Keratinocyte (primary cell): ENCODE measurements at regions not wholly inside any gene's neighbourhood (a gene's known extent, or its start where the extent isn't known, plus 50 kb on each side); places are given as distances from the start of the nearest gene placed in this dataset.

Experiments
- DNase-seq: peaks from one replicate; pipeline ENCODE4 v3.0.0-alpha.2; 2011; ENCODE audit warnings: low read depth, missing footprints, low spot score
- FAIRE-seq: peaks from 2 replicates; lab custom pipeline; 2011; peaks lifted over from hg19 to GRCh38; lab: Jason Lieb, UNC
- H2AFZ ChIP-seq: 2 replicates; pipeline ENCODE4 v1.6.0; 2012; ENCODE audit warnings: low read length, control low read depth, inconsistent platforms; ENCODE audit not compliant: control insufficient read depth
- H3K27ac ChIP-seq: 2 replicates; pipeline ENCODE4 v1.5.1; 2011; ENCODE audit warnings: low read length; ENCODE audit not compliant: control insufficient read depth, insufficient read depth
- H3K27me3 ChIP-seq: 3 replicates; pipeline ENCODE4 v1.6.0; 2011; ENCODE audit warnings: low read length; ENCODE audit not compliant: control insufficient read depth, insufficient read depth; ENCODE audit errors: extremely low read depth
- H3K36me3 ChIP-seq, 2 experiments: 2 replicates in 1 of 2; 3 replicates in 1 of 2; pipeline ENCODE4 v1.5.1; 2011; ENCODE audit warnings: low read length in 2 of 2, mild to moderate bottlenecking in 1 of 2; ENCODE audit not compliant: control insufficient read depth in 2 of 2, insufficient read depth in 2 of 2; ENCODE audit errors: extremely low read depth in 1 of 2
- H3K4me1 ChIP-seq: 3 replicates; pipeline ENCODE4 v1.5.1; 2011; ENCODE audit warnings: low read length; ENCODE audit not compliant: control insufficient read depth, insufficient read depth; ENCODE audit errors: extremely low read depth
- H3K4me2 ChIP-seq: 3 replicates; pipeline ENCODE4 v1.6.0; 2011; ENCODE audit warnings: low read depth, low read length; ENCODE audit not compliant: control insufficient read depth, insufficient read depth; ENCODE audit errors: extremely low read depth
- H3K4me3 ChIP-seq, 3 experiments: fragments of 200-600 bp in 1 of 3; sonication (generic) in 1 of 3; 2 replicates in 2 of 3; 3 replicates in 1 of 3; pipeline ENCODE4 v1.5.1; 2011 to 2016; ENCODE audit warnings: low read length in 3 of 3, mild to moderate bottlenecking in 3 of 3, control low read depth in 2 of 3, inconsistent platforms in 1 of 3, low read depth in 1 of 3, mixed read lengths in 1 of 3, mixed run types in 1 of 3, moderate library complexity in 1 of 3; ENCODE audit not compliant: control insufficient read depth in 2 of 3, insufficient read depth in 2 of 3; ENCODE audit errors: extremely low read depth in 1 of 3
- H3K79me2 ChIP-seq: 2 replicates; pipeline ENCODE4 v1.6.0; 2012; ENCODE audit warnings: low read length; ENCODE audit not compliant: control insufficient read depth, insufficient read depth
- H3K9ac ChIP-seq: 3 replicates; pipeline ENCODE4 v1.6.0; 2011; ENCODE audit warnings: low read length; ENCODE audit not compliant: control insufficient read depth, insufficient read depth; ENCODE audit errors: extremely low read depth
- H3K9me1 ChIP-seq: 3 replicates; pipeline ENCODE4 v1.6.0; 2011; ENCODE audit warnings: low read length; ENCODE audit not compliant: control insufficient read depth, insufficient read depth; ENCODE audit errors: extremely low read depth
- H3K9me3 ChIP-seq: 2 replicates; pipeline ENCODE4 v1.5.1; 2012; ENCODE audit warnings: low read depth, low read length; ENCODE audit not compliant: control insufficient read depth
- H4K20me1 ChIP-seq: 3 replicates; pipeline ENCODE4 v1.6.0; 2011; ENCODE audit warnings: low read length; ENCODE audit not compliant: control insufficient read depth, insufficient read depth; ENCODE audit errors: extremely low read depth
- EZH2 ChIP-seq: IDR thresholded peaks from one replicate; pipeline ENCODE4 v1.6.1; 2012; ENCODE audit warnings: inconsistent platforms, mild to moderate bottlenecking, low read length, moderate library complexity
- dilution Hi-C: fragments of 300-500 bp; cut with MboI; formaldehyde crosslinking; loops from one replicate; pipeline ENCODE4 v1.7.0; 2020; ENCODE audit warnings: low sequenced_read_pairs; ENCODE audit not compliant: extremely low pct_ligation_motif_present
- TF ChIP-seq, protein P1 (sequence below), 3 experiments: IDR thresholded peaks in 1 of 3; conservative IDR thresholded peaks in 1 of 3; optimal IDR thresholded peaks in 1 of 3; 2 replicates in 2 of 3; 3 replicates in 1 of 3; pipeline versions ENCODE3 to v1.5.1; 2011; ENCODE audit warnings: low read length in 3 of 3, mild to moderate bottlenecking in 3 of 3, moderate library complexity in 2 of 3, control low read depth in 1 of 3, inconsistent platforms in 1 of 3; ENCODE audit not compliant: insufficient read depth in 2 of 3; ENCODE audit errors: extremely low read depth in 1 of 3

DNA sequence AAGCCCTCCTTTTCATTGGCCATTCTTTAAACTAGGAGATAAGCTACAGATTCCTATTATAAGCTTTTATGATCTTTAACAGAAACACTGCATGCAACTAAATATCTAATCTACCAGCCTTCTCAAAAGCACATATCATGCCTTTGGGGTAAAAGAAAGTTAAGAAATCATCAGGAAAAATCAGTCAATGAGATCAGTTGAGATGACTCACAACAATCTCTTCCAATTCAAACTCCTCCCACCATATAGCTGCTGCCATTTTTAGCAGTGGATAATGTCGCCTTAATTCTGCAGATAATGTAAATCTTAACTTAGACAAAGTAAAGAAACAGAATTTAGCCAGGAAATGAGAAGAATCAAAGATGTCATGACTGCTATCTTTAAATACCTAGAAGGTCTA, 135.2 kb upstream of the BCL6 start:
- Histone ChIP-seq H3K4me2 (no peak overlapping the region), H3K27me3 (no peaks in the 10 kb centered on the region), H3K9me1 (no peaks in the 10 kb centered on the region), H3K9me3 (no peaks in the 10 kb centered on the region), H4K20me1 (no peaks in the 10 kb centered on the region), H3K27ac (no peak overlapping the region), H3K9ac (no peak overlapping the region), H3K36me3 (no peaks in the 10 kb centered on the region), H3K79me2 (no peaks in the 10 kb centered on the region), H2AFZ (no peak overlapping the region), H3K4me3 (no peak overlapping the region), H3K4me1 (peaks cover 13% of the 10 kb centered on the region)
- dilution Hi-C loops, result no loop called here
- FAIRE-seq (peak; percentile 17), DNase-seq (no peak)
- TF ChIP-seq, protein P1, sequence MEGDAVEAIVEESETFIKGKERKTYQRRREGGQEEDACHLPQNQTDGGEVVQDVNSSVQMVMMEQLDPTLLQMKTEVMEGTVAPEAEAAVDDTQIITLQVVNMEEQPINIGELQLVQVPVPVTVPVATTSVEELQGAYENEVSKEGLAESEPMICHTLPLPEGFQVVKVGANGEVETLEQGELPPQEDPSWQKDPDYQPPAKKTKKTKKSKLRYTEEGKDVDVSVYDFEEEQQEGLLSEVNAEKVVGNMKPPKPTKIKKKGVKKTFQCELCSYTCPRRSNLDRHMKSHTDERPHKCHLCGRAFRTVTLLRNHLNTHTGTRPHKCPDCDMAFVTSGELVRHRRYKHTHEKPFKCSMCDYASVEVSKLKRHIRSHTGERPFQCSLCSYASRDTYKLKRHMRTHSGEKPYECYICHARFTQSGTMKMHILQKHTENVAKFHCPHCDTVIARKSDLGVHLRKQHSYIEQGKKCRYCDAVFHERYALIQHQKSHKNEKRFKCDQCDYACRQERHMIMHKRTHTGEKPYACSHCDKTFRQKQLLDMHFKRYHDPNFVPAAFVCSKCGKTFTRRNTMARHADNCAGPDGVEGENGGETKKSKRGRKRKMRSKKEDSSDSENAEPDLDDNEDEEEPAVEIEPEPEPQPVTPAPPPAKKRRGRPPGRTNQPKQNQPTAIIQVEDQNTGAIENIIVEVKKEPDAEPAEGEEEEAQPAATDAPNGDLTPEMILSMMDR (optimal IDR thresholded peaks at IDR 0.05 in 1 of 3, IDR thresholded peaks at IDR 0.05 in 1 of 3, conservative IDR thresholded peaks at IDR 0.05 in 1 of 3; ENCODE audit: extremely low read depth in 1 of 3, insufficient read depth in 2 of 3, low read length in 3 of 3), result no peak
- TF ChIP-seq EZH2, result no peak

DNA sequence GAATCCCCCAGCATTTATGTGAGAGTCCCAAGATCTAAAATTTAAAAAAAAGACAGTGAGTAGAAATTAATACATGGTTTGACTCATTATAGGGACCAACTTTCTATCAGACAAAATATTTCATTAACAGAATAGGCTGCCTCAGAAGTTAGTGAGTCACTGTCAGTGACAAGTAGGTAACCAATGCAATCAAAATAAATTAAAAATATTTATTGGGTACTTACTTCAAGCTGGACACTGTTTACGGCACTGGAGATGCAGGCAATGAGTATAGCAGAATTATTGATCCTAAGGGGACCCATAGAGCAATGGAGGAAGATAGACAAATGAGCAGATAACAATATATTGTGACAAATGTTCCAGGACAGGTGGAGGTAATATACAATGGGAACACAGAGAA, 135.6 kb upstream of the BCL6 start:
- Histone ChIP-seq H3K36me3 (no peaks in the 10 kb centered on the region), H3K9me3 (no peaks in the 10 kb centered on the region), H3K9ac (no peak overlapping the region), H3K4me1 (peaks cover 13% of the 10 kb centered on the region), H3K79me2 (no peaks in the 10 kb centered on the region), H3K27ac (no peak overlapping the region), H3K4me3 (no peak overlapping the region), H4K20me1 (no peaks in the 10 kb centered on the region), H3K27me3 (no peaks in the 10 kb centered on the region), H3K9me1 (no peaks in the 10 kb centered on the region), H3K4me2 (no peak overlapping the region), H2AFZ (no peak overlapping the region)
- dilution Hi-C loops, result no loop called here
- no peak for TF ChIP-seq EZH2
- TF ChIP-seq, protein P1 (optimal IDR thresholded peaks at IDR 0.05 in 1 of 3, IDR thresholded peaks at IDR 0.05 in 1 of 3, conservative IDR thresholded peaks at IDR 0.05 in 1 of 3; ENCODE audit: extremely low read depth in 1 of 3, insufficient read depth in 2 of 3, low read length in 3 of 3), result no peak
- DNase-seq (no peak), FAIRE-seq (no peak)
